ENCODE measurements at regions not wholly inside any gene's neighbourhood (a gene's known extent, or its start where the extent isn't known, plus 50 kb on each side); places are given as distances from the start of the nearest gene placed in this dataset.
A peak's percentile ranks its signal among the peaks of the same experiment; 100 is the strongest.

DNA sequence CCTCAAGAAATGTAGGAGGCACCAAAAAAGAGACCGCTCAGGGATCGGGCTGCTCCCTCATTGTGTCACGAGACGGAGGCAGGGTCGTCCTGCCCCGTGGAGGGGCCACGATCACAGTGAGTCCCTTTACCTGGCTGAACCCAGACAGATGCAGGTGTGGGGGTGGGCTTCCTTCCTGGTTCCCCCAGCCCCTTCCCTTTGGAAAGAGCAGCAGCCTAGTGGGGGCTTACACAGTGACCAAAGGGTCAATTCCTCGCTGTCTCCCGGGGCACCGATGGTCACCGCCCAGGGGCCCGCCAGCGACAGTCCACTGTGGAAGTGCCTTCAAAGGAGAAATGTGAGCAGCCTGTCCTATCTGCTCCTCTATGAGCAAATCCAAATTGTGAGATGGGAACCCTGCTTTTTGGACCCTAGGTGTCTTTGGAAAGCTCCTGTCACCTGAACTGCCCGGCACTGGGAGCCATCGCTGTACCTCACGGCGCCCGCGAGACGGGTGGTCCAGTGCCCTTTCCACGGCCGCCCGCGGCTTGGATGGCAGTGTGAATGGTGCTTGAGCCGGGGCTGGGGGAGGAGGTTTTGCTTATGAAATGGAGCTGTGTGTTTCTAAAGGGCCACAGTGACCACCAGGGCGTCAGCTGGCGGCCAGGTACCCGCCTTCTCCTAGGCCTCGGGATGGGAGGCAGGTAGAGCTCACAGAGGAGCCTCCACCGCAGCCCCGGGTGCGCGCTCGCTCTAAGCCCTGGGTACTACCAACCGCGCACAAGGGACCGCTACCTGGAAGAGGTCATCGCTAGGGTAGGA, 155.7 kb downstream of the KLF13 start:
- Histone ChIP-seq H3K4me1 (ENCODE audit: control insufficient read depth, insufficient read depth, low read length) (no peaks in the 10 kb centered on the region), H3K27me3 (ENCODE audit: control insufficient read depth, insufficient read depth, low read length, poor library complexity, severe bottlenecking) (peaks cover 65% of the 10 kb centered on the region), H3K9me3 (ENCODE audit: control insufficient read depth, low read length) (peaks cover 2% of the 10 kb centered on the region), H3K27ac (ENCODE audit: insufficient read depth, low read depth, low read length, poor library complexity, severe bottlenecking) (no peak overlapping the region), H3K36me3 (ENCODE audit: control insufficient read depth, insufficient read depth, low read length) (no peaks in the 10 kb centered on the region), H3K4me3 (ENCODE audit: insufficient read depth, low read depth, low read length) (no peak overlapping the region)
- 94 to 96% methylated on average over 38 of the region's 38 CpGs for WGBS, 2 experiments

DNA sequence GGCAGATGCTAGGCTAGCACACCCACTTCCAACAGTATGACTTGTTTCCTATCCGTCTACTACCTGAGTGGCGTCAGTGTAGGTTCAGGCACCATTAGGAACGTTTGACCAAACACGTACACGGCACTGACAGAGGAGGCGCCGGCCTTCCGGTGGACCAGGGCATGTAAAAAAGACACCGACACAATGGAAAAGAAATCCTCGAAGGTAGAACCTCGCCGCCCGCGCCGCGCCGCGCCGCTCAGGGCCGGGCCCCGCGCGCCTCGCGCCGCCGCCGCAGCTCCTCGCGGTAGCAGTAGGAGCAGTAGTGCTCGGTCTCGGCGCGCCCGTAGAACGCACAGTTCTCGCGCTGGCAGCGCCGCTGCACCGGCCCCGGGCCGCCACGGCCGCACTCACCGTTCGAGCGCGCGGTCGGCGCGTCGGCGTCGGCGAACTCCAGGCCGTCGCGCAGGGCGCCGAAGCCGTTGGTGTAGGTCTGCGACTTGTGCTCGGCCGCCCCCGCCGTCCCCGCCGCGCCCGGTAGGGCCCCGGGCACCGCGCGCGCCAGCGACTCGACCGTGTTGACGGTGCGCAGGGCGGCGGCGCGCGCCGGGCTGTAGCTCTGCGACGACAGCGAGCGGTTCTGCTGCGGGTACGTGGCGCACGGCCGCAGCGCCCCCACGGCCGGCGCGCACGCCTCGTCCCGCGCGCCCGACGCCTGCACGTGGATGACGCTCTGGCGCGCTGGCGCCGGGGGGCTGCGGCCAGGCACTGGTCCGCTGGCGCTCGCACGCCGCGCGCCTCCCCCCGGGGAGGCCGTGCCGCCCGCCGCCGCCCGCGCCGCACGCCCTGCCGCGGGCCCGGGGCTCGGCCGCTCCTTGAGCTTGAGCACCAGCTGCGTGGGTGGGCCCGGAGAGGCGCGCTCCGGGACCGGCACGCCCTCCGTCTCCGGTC, 156.7 kb downstream of the KLF13 start:
- 7 to 8% methylated on average over 147 of the region's 147 CpGs for WGBS, 2 experiments
- Histone ChIP-seq H3K4me3 (ENCODE audit: insufficient read depth, low read depth, low read length) (peak overlapping the region; percentile 20), H3K27me3 (ENCODE audit: control insufficient read depth, insufficient read depth, low read length, poor library complexity, severe bottlenecking) (peaks cover 65% of the 10 kb centered on the region), H3K27ac (ENCODE audit: insufficient read depth, low read depth, low read length, poor library complexity, severe bottlenecking) (no peak overlapping the region), H3K9me3 (ENCODE audit: control insufficient read depth, low read length) (peaks cover 2% of the 10 kb centered on the region), H3K36me3 (ENCODE audit: control insufficient read depth, insufficient read depth, low read length) (no peaks in the 10 kb centered on the region), H3K4me1 (ENCODE audit: control insufficient read depth, insufficient read depth, low read length) (no peaks in the 10 kb centered on the region)

DNA sequence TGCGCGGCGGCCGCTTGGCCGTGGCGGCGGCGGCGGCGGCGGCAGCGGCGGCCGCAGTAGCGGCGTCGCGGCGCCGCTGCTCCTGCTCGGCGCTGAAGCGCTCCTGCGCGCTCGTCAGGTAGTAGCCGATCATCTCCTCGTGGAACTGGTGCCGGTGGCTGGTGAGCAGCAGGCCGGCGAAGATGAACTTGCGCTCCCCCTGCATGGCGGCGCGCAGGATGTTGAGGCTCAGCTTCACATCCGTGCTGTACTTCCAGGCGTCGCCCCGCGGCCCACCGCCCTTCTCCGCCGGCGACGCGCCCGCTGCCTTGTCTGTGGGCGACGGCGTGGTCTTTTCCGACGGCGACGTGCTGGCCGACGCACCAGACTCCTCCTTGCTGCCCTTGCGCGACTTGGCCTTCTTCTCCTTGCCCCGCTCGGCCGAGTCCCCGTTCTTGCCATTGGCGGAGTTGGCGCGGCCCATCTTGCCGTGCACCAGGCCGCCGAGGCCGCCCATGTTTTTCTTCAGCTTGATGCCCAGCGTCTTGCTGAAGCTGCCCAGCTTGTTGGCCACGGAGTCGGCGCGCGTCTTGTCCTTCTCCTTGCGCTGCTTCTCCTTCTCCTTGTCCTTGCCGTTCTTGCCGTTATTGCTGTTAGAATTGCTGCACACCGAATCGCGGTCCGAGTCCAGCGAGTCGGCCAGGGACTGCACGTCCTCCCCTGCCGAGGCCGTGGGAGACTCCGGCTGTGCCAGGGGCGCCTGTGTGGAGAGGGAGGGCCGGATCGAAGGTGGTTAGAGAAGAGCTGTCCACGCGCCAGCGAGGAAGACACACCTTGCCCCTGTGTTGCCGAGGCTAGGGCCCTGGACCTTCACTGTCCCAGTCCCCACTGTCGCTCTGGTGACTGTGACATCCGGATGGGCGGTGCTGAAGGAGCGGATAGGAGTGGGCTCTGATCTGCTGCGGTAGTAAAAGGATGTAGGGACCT, 157.6 kb downstream of the KLF13 start:
- WGBS, 2 experiments, result 72 to 74% methylated on average over 100 of the region's 100 CpGs
- H3K4me3 ChIP-seq (ENCODE audit: insufficient read depth, low read depth, low read length), result no peak overlapping the region

DNA sequence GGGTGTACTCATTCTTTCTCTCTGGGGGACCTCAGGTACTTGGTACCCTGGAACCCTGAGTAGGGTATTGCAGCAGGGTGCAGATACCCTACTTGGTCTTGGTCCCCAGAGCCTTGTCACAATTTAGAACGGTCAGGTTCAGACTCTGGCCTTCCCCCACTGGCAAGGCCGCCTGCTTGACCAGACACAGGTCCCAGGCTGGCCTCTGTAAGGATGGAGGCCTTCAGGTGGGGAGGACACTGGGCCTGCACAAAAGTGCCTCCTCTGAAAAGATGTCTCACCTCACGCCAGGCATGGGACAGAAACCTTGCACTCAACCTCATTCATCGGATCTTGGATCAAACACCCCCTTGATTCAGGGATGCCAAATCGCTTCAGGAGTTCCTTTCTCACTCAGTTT, 158.4 kb downstream of the KLF13 start:
- Histone ChIP-seq H3K4me1 (ENCODE audit: control insufficient read depth, insufficient read depth, low read length) (no peaks in the 10 kb centered on the region), H3K27ac (ENCODE audit: insufficient read depth, low read depth, low read length, poor library complexity, severe bottlenecking) (no peak overlapping the region), H3K27me3 (ENCODE audit: control insufficient read depth, insufficient read depth, low read length, poor library complexity, severe bottlenecking) (peaks cover 65% of the 10 kb centered on the region), H3K36me3 (ENCODE audit: control insufficient read depth, insufficient read depth, low read length) (no peaks in the 10 kb centered on the region), H3K4me3 (ENCODE audit: insufficient read depth, low read depth, low read length) (no peak overlapping the region), H3K9me3 (ENCODE audit: control insufficient read depth, low read length) (peaks cover 2% of the 10 kb centered on the region)
- WGBS, 2 experiments, result 95% methylated on average over 5 of the region's 5 CpGs

More for the DNA sequence above, 157.6 kb downstream of the KLF13 start:
- Histone ChIP-seq H3K9me3 (ENCODE audit: control insufficient read depth, low read length) (peaks cover 2% of the 10 kb centered on the region), H3K4me1 (ENCODE audit: control insufficient read depth, insufficient read depth, low read length) (no peaks in the 10 kb centered on the region), H3K36me3 (ENCODE audit: control insufficient read depth, insufficient read depth, low read length) (no peaks in the 10 kb centered on the region), H3K27ac (ENCODE audit: insufficient read depth, low read depth, low read length, poor library complexity, severe bottlenecking) (no peak overlapping the region), H3K27me3 (ENCODE audit: control insufficient read depth, insufficient read depth, low read length, poor library complexity, severe bottlenecking) (peaks cover 65% of the 10 kb centered on the region)

DNA sequence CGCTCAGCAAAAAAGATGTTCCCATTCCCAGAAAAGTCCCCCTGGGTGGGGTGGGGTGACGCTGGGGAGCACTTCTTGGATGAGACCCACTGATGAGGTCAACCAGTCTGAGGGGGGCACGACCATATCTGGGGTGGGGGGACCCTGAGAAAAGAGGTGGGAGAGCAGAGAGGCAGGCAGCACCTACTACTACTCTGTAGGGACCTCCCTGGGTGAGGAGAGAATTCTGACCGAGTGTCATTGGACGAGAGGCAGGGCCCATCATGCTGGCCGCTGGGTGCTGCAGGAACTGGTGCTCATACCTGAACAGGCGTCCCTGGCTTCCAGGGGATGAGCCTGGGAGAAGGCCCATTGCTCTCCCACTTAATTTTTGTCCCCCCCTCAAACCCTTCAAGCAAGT, 158.8 kb downstream of the KLF13 start:
- WGBS, 2 experiments, result 88 to 90% methylated on average over 7 of the region's 7 CpGs

DNA sequence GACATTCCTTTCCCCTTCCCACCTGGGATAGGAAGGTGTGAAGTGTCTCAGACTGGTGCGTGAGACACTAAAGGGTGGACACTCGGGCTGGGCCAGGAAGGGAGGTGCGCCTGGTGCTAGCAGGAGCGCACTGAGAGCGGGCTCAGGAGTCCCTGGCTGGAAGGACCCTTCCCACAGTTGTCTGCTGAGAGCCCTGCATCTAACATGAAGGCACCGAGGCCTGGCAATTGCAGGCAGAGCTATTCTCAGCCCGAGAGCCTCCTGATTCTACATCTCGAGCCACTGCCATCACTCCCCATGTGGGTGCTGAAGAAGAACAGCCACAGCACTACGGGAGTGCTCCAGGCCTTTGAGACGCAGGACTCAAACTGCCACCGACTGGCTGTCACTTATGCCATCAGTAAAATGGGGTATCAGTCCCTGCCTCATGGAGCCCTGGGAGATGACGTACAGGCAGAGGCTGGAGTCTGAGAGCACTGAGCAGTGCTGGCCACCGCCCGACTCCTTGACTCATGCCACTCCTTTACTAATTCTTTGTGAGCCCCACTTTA, 159.4 kb downstream of the KLF13 start:
- Histone ChIP-seq H3K4me3 (ENCODE audit: insufficient read depth, low read depth, low read length) (no peak overlapping the region), H3K4me1 (ENCODE audit: control insufficient read depth, insufficient read depth, low read length) (no peaks in the 10 kb centered on the region), H3K27ac (ENCODE audit: insufficient read depth, low read depth, low read length, poor library complexity, severe bottlenecking) (no peak overlapping the region), H3K9me3 (ENCODE audit: control insufficient read depth, low read length) (peaks cover 2% of the 10 kb centered on the region), H3K27me3 (ENCODE audit: control insufficient read depth, insufficient read depth, low read length, poor library complexity, severe bottlenecking) (peaks cover 56% of the 10 kb centered on the region), H3K36me3 (ENCODE audit: control insufficient read depth, insufficient read depth, low read length) (no peaks in the 10 kb centered on the region)
- 91 to 92% methylated on average over 14 of the region's 14 CpGs for WGBS, 2 experiments

More for the DNA sequence above, 158.8 kb downstream of the KLF13 start:
- Histone ChIP-seq H3K4me1 (ENCODE audit: control insufficient read depth, insufficient read depth, low read length) (no peaks in the 10 kb centered on the region), H3K36me3 (ENCODE audit: control insufficient read depth, insufficient read depth, low read length) (no peaks in the 10 kb centered on the region), H3K4me3 (ENCODE audit: insufficient read depth, low read depth, low read length) (no peak overlapping the region), H3K27ac (ENCODE audit: insufficient read depth, low read depth, low read length, poor library complexity, severe bottlenecking) (no peak overlapping the region), H3K9me3 (ENCODE audit: control insufficient read depth, low read length) (peaks cover 2% of the 10 kb centered on the region), H3K27me3 (ENCODE audit: control insufficient read depth, insufficient read depth, low read length, poor library complexity, severe bottlenecking) (peaks cover 61% of the 10 kb centered on the region)

DNA sequence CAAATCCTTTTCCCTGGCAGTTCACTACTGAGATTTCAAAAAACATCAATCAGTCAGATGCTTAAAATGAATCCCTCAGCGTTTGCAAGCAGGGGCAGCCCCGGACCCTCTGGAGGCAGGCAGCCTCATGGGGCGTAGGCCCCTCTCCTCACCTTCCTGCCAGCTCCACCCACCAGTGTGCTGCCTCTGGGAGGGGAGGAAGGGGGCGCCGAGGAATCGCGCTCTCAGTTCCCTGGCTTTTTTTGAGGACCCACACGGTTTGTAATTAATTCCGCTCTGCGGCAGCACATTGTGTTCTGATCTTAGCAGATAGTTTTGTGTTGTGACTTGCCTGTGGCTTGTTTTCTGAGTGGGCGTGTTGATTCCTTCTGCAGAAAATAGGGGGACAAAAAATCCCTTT, 159.9 kb downstream of the KLF13 start:
- Histone ChIP-seq H3K27ac (ENCODE audit: insufficient read depth, low read depth, low read length, poor library complexity, severe bottlenecking) (no peak overlapping the region), H3K27me3 (ENCODE audit: control insufficient read depth, insufficient read depth, low read length, poor library complexity, severe bottlenecking) (peaks cover 51% of the 10 kb centered on the region), H3K36me3 (ENCODE audit: control insufficient read depth, insufficient read depth, low read length) (no peaks in the 10 kb centered on the region), H3K4me3 (ENCODE audit: insufficient read depth, low read depth, low read length) (no peak overlapping the region), H3K9me3 (ENCODE audit: control insufficient read depth, low read length) (peaks cover 2% of the 10 kb centered on the region), H3K4me1 (ENCODE audit: control insufficient read depth, insufficient read depth, low read length) (no peaks in the 10 kb centered on the region)
- WGBS, 2 experiments, result 68 to 71% methylated on average over 11 of the region's 11 CpGs

DNA sequence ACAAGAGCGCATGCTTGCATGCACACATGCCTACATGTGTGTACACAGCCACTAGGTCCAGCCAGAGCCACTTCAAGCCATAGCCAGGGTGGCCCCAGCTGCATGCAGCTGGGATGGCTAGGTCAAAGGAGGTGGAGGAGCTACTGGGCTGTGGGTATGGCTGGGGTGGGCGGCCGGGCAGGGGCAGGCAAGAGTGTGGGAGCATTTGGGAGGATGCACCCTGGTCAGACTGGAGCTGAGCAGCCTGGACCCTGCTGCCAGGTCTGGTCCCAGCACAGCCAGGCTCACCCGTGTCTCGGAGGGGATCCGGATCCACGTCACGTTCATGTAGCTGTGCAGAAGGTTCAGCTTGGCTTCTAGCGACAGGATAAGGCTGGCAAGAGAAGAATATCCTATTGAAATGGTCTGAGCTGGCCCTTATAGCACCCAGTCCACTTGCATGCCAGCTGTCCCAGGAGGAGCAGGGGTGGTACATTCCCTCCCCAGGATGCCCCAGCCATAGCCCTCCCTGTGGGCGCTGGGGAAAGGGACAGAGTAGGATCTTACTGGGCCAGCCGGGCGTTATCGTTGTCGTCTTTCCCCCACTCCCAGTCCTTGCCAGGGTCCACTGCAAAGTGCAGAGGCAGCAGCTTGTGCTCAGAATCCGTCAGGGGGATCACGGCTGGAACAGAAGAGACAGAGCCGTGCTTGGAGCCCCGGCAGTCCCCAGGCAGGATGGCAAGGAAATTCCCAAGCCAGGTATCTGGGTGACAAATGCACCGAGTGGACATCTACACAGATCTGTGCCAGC, 160.5 kb downstream of the KLF13 start:
- no peak overlapping the region for H3K4me3 ChIP-seq (ENCODE audit: insufficient read depth, low read depth, low read length)
- H3K36me3 ChIP-seq (ENCODE audit: control insufficient read depth, insufficient read depth, low read length), result no peaks in the 10 kb centered on the region
- no peak overlapping the region for H3K27ac ChIP-seq (ENCODE audit: insufficient read depth, low read depth, low read length, poor library complexity, severe bottlenecking)
- H3K27me3 ChIP-seq (ENCODE audit: control insufficient read depth, insufficient read depth, low read length, poor library complexity, severe bottlenecking), result peaks cover 45% of the 10 kb centered on the region
- H3K9me3 ChIP-seq (ENCODE audit: control insufficient read depth, low read length), result peaks cover 4% of the 10 kb centered on the region
- no peaks in the 10 kb centered on the region for H3K4me1 ChIP-seq (ENCODE audit: control insufficient read depth, insufficient read depth, low read length)
- 94% methylated on average over 19 of the region's 19 CpGs for WGBS, 2 experiments
